CMK (cell line): ENCODE measurements at regions not wholly inside any gene's neighbourhood (a gene's known extent, or its start where the extent isn't known, plus 50 kb on each side); places are given as distances from the start of the nearest gene placed in this dataset.

Source experiments
- DNase-seq: peaks from one replicate; pipeline ENCODE4 v3.0.0-alpha.2; 2010; ENCODE audit warnings: low read depth

DNA sequence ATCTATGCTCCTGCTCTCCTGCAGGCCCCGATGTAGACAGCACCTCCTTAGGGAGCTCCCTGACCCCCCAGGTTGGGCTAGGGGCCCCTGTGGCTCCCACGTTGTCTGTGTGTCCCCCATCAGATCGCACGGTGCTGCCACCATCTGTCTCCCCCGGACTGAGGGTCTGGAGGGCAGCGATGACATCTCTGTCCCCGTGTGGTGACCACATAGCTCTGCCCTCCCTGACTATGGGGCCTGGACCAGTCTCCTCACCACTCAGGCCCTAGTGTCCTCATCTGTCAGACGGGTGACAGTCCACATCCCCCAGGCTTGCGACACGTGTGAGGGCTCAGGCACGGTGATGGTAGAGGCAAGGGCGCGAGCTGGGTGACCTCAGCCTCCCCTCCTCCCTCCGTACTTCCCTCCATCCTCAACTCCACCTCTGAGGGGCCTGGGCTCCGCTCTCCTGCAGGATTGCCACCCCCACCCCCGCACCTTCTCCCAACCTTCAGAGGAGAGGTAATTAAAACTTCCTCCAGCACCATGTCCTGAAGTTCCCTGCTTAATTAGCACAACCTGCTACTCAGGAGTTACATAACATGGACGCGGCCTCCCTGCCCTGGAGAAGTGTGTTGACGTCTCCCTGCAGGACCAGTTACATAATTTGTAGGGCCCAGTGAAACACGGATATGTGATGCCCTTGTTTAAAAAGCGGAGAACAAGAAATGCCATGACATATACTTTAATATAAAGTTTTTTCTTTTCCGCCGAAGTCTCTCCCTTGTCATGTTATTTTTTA, 288.2 kb downstream of the PTPRU start:
- no peak for DNase-seq

DNA sequence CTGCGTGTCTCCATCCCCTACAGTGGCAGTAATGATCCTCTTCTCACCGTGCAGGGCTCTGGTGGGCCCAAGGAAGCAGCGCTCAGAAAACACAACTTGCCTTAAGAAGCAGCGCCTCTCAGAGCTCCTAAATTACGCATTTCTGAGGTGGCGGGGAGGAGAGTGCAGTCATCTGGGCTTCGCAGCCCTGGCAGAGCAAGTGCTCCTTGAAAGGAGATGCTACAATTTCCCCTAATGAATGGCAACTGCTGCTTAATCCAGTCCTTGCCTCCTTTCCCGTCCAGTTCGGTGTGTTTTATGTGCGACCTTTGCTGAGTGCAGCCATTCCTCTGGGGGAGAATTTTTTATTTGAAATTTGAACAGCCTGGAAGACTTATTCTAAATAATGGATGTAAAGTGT, 287.3 kb downstream of the PTPRU start:
- no peak for DNase-seq

DNA sequence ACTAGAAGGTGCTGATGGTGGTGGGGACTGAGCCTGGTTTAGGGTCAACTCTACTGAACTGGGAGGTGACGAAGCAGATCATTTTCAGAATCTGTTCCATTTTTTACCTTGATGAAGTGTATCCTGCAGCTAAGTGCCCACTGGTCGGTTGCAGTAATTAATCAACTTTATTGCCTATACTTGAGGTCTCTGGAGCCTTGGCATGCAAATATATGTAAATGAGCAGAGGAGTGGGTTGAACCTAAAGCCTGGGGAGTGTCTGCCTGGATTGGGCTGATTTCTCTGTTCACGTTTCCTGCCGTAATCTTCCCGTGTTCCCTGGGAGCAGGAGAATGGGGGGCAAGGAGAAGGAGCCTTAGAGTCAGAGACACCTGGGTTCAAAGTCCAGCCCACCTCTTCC, 286.8 kb downstream of the PTPRU start:
- DNase-seq: no peak

DNA sequence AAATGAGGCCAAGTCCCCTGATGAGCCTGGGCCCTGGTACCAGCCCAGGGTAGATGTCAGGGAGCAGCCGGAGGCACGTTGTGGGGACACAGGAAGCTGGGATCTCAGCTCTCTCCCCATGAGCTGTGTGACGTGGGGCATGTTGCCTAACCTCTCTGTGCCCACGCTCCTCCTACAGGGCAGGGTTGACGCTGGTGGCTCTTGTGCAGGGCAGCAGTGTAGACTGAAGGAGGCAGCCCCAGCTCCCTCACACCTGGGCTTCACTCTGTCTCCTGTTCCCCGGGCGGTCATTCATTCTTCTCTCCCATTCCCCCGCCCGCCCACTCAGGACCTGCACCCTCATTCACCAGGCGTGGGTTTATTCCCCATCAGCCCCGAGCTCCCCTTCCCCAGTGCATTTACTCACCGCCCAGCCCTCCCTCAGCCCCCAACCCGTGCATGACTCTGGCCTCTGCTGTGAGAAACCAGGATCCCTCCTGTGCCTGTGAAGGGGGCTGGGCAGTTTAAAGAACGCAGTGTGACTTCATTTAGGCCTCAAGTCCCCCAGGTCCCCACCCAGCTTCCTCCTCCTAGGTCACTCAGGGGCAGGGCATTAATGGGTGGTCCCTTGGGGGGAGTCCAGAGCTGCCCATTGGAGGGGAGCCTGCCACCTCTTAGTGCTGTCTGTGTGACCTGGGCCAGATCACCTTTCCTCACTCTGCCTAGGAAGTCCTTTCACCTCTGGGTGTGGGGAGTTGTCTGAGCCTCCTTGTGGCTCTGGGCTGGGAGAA, 285.7 kb downstream of the PTPRU start:
- DNase-seq: no peak

DNA sequence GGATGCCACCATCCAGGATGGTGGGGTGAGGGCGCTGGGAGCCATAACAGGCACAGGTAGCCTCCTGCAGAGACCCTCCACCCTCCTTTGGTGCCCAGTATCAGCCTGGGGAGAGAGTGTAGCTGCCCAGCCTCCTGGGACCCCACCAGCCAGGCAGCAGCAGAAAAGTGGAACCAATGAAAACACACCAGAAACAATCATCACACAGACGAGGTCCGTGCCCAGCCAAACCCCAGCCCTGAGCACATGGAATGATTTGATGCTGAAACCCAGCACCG, 285.1 kb downstream of the PTPRU start:
- no peak for DNase-seq

DNA sequence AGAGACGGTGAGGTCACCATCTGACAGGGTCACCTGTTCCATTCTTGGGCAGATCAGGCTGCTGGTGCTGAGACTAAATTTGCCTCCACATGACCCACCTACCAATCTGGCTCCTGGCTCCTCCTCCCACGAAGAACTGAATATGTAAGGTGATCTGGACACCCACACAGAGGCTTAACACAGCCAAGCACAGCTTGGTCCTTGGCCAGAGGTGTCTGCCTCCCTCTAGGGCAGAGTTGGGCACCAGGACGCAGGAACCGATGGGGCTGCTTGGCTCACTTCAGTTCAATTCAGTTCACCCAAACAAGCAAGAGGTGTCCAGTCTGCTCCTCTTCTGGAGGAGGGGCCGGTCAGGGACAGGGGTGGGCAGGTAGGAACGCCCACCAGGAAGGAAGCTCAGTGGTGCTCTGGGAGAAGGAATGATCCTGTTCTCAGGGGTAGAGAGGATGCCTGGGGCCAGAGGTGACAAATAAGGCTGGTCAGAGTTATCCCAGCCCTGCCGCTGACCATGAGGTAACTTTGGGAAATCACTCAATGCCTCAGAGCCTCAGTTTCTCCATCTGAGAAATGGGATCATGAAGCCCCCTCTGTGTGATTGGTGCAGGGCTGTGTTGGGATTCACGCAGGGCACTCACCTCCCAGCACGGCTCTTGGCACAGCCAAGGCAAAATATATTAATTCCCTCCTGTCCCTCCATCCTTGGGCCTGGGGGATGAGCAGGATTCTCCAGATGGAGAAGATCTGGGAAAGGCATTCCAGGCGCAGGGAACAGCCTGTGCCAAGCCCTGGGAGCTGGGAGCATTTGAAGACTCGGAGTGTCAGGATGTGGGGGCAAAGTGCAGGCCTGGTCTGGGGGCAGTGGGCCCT, 284.5 kb downstream of the PTPRU start:
- DNase-seq: no peak

DNA sequence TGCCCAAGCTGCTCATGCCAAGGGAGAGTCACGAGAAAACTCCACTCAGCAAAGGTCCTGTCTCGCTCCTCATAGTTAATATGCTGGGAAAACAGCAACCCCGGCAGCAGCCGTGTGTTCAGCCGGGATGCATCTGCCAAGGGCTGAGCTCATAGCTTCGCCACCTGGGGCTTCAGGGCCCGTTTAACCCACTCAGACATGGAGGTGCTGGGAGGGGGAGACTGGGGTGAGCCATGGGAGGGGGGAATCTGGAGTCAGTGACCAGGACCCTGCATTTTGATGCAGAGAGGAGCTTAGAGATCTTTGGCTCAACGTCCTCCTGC, 283.4 kb downstream of the PTPRU start:
- DNase-seq: no peak

DNA sequence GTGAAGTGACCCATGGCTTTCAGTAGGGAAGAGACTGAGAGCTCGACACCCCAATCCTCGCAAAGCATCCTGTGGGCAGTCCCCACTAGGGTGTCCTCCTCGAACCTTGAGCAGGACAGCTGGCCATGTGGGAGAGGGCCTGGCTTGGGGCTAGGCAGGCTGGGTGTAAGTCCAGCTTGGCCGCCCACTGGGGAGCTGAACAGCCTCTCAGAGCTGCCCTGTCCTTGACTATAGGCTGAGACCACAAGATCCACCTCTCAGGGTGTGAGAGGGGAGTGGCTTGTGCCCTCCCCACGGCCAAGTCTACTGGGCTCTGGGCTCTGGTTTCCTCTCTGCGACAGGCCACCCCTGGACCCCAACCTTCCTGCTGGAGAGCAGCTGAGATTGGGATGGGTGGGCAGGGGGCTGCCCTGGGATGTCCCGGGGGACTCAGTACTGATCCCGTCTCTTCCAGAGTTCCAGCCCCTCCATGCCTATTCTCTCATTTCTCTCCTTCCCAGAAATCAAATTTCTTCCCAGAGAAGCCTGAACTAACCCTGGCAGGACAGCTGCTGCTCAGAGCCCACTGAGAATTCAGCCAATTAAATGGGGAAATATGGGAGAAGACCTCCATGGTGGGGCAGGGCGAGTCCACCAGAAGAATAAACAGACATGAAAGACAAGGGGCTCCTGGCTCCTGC, 282.9 kb downstream of the PTPRU start:
- no peak for DNase-seq

DNA sequence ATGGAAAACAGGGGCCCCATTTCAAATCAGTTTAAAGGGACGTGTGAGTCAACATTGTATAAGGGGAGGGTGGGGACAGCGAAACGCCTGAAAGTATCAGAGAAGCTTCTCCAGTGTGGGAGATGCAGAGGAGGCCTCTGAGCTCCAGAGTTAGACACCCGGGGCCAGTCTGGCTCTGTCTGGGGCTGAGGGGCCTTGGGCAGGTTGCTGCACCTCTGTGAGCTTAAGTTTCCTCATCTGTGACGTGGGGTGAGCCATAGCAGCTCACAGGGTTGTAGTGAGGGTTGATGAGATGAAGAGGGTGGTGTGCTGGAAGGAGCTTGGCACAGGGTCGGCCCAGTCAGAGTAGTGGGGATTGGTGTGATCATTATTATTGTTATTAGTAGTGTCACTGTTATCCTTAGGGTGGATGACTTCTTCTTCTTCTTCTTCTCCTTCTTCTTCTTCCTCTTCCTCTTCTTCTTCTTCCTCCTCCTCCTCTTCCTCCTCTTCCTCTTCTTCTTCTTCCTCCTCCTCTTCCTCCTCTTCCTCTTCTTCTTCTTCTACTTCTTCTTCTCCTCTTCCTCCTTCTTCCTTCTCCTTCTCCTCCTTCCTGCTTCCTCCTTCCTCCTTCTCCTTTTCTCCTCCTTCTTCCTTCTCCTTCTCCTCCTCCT, 282.0 kb downstream of the PTPRU start:
- no peak for DNase-seq

DNA sequence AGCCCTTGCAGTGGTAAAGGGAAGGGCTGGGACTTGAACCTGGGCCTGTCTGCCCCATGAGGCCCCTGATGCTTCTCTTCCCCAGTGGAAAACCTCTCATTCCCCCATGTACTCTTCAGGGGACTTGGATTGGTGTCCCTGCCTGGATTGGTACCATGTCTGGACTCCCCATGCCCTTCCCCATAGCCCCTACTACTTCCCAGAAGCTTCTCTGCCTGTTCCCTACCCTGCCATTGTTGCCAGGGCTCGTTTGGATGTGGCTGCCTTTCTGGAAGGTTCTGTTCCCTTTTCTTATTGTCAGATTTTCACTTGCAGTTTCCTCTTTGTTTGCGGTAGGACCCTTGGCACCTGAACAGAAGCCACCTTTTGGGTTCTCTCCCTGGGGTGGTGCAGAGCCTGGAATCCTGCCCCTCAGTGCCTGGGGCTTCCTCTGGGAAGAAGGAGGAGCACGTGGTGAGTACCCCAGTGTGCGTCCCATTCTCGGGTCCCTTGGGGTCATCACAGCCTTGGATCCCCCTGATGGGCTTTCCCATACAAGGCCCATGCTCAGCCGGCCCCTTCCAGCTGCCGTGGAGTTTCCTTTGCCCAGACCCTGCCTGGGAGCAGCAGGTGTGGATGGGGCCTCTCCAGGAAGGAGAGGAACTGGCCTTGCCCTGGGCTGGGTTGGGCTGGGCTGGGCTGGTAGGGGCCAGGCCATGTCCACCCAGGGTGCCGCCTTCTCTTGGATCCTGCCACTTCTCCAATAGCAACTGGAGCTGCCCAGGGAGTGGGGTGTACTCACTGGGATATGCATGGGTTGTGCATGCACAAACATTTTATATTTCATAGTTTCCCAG, 281.1 kb downstream of the PTPRU start:
- DNase-seq: no peak

DNA sequence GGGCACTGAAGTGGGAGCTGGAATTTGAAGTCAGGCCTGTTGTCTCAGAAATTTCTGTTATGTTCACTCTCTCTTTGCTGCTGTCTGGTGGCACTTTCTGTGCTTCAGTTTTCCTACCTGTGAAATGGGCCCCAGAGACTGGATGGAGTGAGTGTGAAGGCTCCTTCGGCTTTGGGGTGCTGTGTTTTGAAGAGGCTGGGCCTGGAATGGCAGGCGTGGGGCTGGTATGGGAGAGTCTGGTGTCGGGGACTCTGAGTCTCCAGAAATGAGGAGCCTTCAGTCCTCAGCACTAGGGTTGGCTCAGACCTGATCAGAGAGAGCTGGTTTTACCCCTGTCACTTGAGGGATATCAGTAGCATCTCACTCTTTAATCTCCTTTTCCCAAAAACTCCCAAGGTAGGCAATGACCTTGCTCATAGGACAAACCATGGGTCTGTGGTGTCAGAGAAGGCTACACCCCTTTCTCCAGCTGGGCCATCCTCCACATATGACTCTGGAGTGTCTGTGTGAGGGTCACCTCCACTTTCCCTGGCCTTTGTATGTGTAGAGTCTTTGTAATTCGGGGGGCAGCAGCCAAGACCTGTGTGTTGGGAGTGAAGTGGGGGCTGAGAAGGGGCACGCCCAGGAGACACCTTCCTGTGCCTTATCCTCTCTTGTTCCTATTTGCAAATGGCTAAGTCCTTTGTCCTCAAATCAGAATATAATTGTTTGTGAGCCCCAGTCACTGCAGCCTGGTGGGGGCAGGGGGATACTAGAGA, 279.9 kb downstream of the PTPRU start:
- DNase-seq: no peak

DNA sequence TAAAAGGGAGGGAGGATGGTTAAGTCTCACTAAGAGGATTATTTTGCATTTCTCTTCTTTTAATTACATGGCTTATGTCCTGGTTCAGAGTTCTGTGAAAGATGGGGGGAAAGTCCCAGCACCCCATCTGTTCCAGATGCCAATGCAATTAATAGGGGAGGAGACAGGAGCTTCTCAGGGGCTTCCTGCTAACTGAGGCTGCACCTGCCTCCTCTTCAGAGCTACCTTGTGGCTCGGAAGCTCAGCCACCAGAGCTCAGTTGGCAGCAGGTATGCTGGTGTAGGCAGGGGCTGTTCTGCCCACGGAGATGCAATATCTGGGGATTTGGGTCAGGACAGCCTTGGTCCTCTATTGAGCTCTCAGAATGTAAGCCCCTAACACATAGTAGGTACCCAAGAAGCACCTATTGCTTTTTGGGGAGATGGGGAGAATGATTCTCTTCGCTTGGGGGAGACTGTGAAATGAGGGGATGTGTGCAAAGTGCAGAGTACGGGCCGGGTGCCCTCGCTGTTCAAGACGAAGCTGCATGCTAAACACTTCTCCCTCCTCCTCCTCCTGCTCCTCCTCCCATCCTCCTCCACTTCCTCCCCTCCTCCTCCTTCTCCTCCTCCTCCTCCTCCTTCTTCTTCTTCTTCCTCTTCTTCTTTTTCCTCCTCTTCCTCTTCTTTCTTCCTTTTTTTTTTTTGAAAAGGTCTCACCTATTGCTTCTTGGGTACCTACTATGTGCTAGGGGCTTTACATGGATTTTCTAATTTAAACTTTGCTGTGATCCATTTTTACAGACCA, 279.0 kb downstream of the PTPRU start:
- no peak for DNase-seq

DNA sequence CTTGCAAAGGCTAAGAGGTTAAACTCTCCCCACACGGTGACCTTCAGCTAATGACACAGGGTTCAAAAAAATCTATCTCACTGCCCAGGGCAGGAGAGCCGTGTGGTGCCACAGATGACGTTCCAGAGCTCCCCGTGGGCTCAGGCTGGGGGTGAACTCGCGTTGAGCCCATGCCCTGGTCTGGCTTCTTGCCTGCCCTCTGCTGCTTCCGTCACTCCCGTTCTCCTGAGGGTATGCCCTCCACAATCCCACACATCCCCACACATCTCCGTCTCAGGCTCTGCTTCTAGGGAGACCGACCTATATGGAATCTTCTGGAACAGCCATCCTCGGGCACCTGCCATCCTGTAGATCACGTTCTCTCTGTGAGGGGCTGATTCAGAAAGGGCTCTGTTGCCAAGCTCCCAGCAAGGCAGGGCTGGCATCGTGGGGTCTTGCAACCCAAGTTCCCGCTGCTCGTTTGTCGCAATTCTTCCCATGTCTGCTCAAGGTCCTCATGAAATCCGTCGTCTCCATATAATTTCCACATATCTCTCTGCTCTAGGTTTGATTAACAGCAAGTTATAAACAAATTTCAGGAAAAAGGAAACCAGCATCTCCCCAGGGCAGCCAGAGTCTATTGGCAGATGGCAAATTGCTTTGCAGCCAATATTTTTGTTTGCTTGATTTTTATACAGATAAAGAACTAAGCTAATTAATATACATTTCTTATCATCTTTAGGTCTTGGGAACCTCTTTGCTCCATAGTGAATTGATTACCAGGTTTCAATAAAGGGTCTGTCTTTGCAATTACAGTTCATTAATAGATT, 278.2 kb downstream of the PTPRU start:
- no peak for DNase-seq

DNA sequence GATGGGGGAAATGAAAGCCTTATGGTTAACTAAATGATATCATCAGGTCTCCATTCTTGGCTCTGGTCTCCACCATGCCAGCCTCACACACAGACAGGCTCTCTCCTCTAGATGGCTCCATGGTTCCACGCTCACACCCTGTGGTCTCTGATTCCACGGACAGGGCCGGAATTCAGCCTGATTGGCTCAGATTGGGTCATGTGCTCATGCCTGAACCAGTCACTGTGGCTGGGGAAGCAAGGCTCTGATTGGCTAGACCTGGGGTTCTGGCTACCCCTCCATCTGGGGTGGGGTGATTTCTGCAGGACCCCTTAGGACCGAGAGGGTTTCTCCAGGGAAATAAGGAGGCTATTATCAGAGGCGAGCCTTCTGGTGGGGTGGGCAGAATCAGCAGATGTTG, 277.0 kb downstream of the PTPRU start:
- DNase-seq: peak; percentile 14

DNA sequence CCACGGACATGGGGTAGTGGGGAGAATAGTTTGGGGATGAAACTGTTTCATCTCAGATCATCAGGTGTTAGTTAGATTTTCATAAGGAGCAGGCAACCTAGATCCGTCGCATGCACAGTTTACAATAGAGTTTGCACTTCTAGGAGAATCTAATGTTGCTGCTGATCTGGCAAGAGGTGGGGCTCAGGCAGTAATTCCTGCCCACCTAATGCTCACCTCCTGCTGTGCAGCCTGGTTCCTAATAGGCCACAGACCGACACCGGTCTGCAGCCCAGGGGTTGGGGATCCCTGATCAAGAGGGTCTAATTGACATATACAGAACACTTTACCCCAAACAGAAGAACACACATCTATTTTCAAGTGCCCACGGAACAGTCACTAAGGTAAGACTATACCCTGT, 275.1 kb downstream of the PTPRU start:
- no peak for DNase-seq

DNA sequence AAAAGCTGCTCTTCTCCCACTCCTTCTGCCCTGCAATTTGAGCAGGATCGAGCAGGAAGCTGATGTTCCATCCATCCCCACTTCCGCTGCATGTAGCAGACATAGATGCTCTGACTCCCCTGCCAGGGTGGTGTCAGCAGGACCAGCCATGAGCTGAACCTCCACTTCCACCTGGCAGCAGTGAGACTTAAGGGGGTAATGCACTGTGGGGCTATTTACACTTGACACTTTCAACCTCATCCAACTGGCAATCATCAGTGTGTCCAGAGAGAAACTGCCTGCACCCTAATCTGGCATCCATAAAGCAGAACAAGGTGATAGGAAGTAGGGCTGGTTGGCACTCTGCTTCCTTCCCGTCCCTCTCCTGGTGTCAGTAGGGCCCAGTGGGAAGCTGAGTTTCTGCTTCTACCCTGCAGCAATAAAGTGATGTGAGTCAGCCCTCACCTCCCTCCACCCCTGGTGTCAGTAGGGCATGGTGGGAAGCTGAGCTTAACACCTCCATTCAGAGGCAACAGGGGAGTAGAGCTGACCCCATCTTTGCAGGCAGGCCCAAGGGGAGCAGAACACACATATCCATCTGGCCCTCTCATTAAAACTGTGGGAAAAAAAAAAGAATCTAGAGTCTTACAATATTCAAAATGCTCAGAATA, 272.3 kb downstream of the PTPRU start:
- no peak for DNase-seq

DNA sequence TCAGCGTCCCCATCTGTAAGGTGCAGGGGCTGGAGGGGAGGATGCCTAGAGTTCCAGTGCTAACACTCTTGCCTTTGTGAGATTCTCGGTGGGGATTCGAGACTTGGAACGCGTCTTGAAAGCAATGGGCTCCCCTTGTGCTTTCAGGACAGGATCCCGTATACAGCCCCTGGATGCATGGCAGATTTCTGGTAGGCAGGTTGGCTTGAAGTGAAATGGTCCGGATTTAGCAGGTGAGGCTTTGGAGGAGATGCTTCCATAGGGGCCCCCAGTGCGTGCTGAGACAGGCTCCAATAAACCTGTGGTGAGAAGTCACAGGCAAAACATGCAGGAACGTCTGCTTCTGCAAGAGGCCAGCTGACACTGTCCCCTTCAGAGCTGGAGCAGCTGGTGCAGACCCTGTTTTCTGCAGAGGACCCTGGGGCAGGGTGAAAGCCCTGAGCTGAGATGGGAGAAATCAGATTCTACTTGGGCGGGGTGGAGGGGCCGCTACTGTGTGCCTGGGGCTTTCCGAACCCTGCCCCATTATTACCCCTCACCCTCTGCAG, 270.4 kb downstream of the PTPRU start:
- DNase-seq: no peak
